H9 (cell line): ENCODE measurements at regions not wholly inside any gene's neighbourhood (a gene's known extent, or its start where the extent isn't known, plus 50 kb on each side); places are given as distances from the start of the nearest gene placed in this dataset.

Experiments used
- DNase-seq: peaks from one replicate; pipeline ENCODE4 v3.0.0-alpha.2; 2017
- H2AFZ ChIP-seq: one replicate; pipeline ENCODE4 v1.6.1; 2013; ENCODE audit warnings: mild to moderate bottlenecking, low read length, control low read depth, moderate library complexity
- H2AK5ac ChIP-seq: 2 replicates; pipeline ENCODE4 v1.6.1; 2013; ENCODE audit warnings: low read length, control low read depth, mixed read lengths; ENCODE audit not compliant: insufficient read length
- H2BK120ac ChIP-seq: one replicate; pipeline ENCODE4 v1.6.1; 2013; ENCODE audit warnings: low read depth, mild to moderate bottlenecking, low read length, control low read depth, inconsistent platforms; ENCODE audit not compliant: poor library complexity, severe bottlenecking
- H2BK12ac ChIP-seq: 2 replicates; pipeline ENCODE4 v1.6.1; 2013; ENCODE audit warnings: low read length, control low read depth, mixed read lengths, low read depth; ENCODE audit not compliant: insufficient read length
- H2BK15ac ChIP-seq: 2 replicates; pipeline ENCODE4 v1.6.1; 2013; ENCODE audit warnings: low read depth, low read length, control low read depth
- H2BK20ac ChIP-seq: one replicate; pipeline ENCODE4 v1.6.1; 2013; ENCODE audit warnings: low read depth, mild to moderate bottlenecking, low read length, control low read depth, inconsistent platforms; ENCODE audit not compliant: poor library complexity, severe bottlenecking
- H2BK5ac ChIP-seq: 2 replicates; pipeline ENCODE4 v1.6.1; 2013; ENCODE audit warnings: low read length, control low read depth, mixed read lengths; ENCODE audit not compliant: insufficient read length
- H3K14ac ChIP-seq: 2 replicates; pipeline ENCODE4 v1.6.1; 2013; ENCODE audit warnings: low read length, control low read depth; ENCODE audit not compliant: insufficient read depth
- H3K18ac ChIP-seq: 2 replicates; pipeline ENCODE4 v1.6.1; 2013; ENCODE audit warnings: low read depth, mild to moderate bottlenecking, mixed read lengths, low read length, control low read depth; ENCODE audit not compliant: insufficient read length
- H3K23ac ChIP-seq: 2 replicates; pipeline ENCODE4 v1.6.1; 2013; ENCODE audit warnings: low read length, control low read depth, mixed read lengths, low read depth; ENCODE audit not compliant: insufficient read length
- H3K23me2 ChIP-seq: 2 replicates; pipeline ENCODE4 v1.6.1; 2013; ENCODE audit warnings: low read depth, mild to moderate bottlenecking, mixed read lengths, low read length, control low read depth; ENCODE audit not compliant: insufficient read length, poor library complexity, severe bottlenecking
- H3K27ac ChIP-seq: 2 replicates; pipeline ENCODE4 v1.5.1; 2013; ENCODE audit warnings: low read length, control low read depth, mixed read lengths, low read depth; ENCODE audit not compliant: insufficient read length
- H3K27me3 ChIP-seq: 2 replicates; pipeline ENCODE4 v1.6.1; 2013; ENCODE audit warnings: low read length, control low read depth, inconsistent platforms; ENCODE audit not compliant: insufficient read depth
- H3K4ac ChIP-seq: 2 replicates; pipeline ENCODE4 v1.6.1; 2013; ENCODE audit warnings: low read depth, mild to moderate bottlenecking, control low read depth, inconsistent platforms, low read length, moderate library complexity
- H3K4me1 ChIP-seq: 2 replicates; pipeline ENCODE4 v1.6.1; 2013; ENCODE audit warnings: low read length, control low read depth, inconsistent platforms; ENCODE audit not compliant: insufficient read depth
- H3K4me2 ChIP-seq: 2 replicates; pipeline ENCODE4 v1.6.1; 2013; ENCODE audit warnings: low read length, control low read depth, mixed read lengths; ENCODE audit not compliant: insufficient read length, insufficient read depth
- H3K56ac ChIP-seq: 2 replicates; pipeline ENCODE4 v1.6.1; 2013; ENCODE audit warnings: low read depth, mild to moderate bottlenecking, mixed read lengths, low read length, control low read depth; ENCODE audit not compliant: insufficient read length
- H3K79me1 ChIP-seq: 2 replicates; pipeline ENCODE4 v1.6.1; 2013; ENCODE audit warnings: low read depth, mild to moderate bottlenecking, moderate library complexity, low read length, control low read depth, inconsistent platforms; ENCODE audit not compliant: insufficient read depth, poor library complexity, severe bottlenecking
- H3K79me2 ChIP-seq: 2 replicates; pipeline ENCODE4 v1.6.1; 2013; ENCODE audit warnings: low read length, control low read depth, inconsistent platforms; ENCODE audit not compliant: insufficient read depth
- H3K9ac ChIP-seq: 2 replicates; pipeline ENCODE4 v1.6.1; 2013; ENCODE audit warnings: low read length, control low read depth, mixed read lengths; ENCODE audit not compliant: insufficient read length; ENCODE audit errors: extremely low read depth
- H3K9me3 ChIP-seq: one replicate; pipeline ENCODE4 v1.6.1; 2013; ENCODE audit warnings: low read depth, low read length, inconsistent platforms; ENCODE audit not compliant: control insufficient read depth
- H3T11ph ChIP-seq: one replicate; pipeline ENCODE4 v1.6.1; 2013; ENCODE audit warnings: mild to moderate bottlenecking, low read length, control low read depth, inconsistent platforms
- H4K20me1 ChIP-seq: one replicate; pipeline ENCODE4 v1.6.1; 2013; ENCODE audit not compliant: control insufficient read depth, insufficient read length, insufficient read depth
- H4K5ac ChIP-seq: 2 replicates; pipeline ENCODE4 v1.6.1; 2013; ENCODE audit warnings: low read depth, mild to moderate bottlenecking, mixed read lengths, low read length, control low read depth; ENCODE audit not compliant: insufficient read length
- H4K8ac ChIP-seq: replicated peaks from 2 replicates; pipeline ENCODE4 v1.6.1; 2013; ENCODE audit warnings: low read length, control low read depth, mixed read lengths, low read depth; ENCODE audit not compliant: insufficient read length
- H4K91ac ChIP-seq: 2 replicates; pipeline ENCODE4 v1.6.1; 2013; ENCODE audit warnings: low read depth, mild to moderate bottlenecking, moderate library complexity, mixed read lengths, low read length, control low read depth; ENCODE audit not compliant: insufficient read length
- H3K27ac Mint-ChIP-seq, 3 experiments: 2 replicates in 2 of 3; 3 replicates in 1 of 3; pipeline ENCODE4 v1.8.0; 2020 to 2021; ENCODE audit warnings: mixed read lengths in 3 of 3, mild to moderate bottlenecking in 1 of 3, moderate library complexity in 1 of 3
- H3K27me3 Mint-ChIP-seq: 2 replicates; pipeline ENCODE4 v1.8.0; 2021; ENCODE audit warnings: low read depth, mild to moderate bottlenecking, moderate library complexity, mixed read lengths
- H3K36me3 Mint-ChIP-seq, 3 experiments: 2 replicates in 2 of 3; 3 replicates in 1 of 3; pipeline ENCODE4 v1.8.0; 2020 to 2021; ENCODE audit warnings: low read depth in 3 of 3, mixed read lengths in 3 of 3; ENCODE audit not compliant: insufficient read depth in 1 of 3
- H3K4me1 Mint-ChIP-seq, 2 experiments: 2 replicates each; pipeline ENCODE4 v1.8.0; 2020; ENCODE audit warnings: mixed read lengths in 2 of 2
- H3K4me3 Mint-ChIP-seq, 2 experiments: 2 replicates in 1 of 2; 3 replicates in 1 of 2; pipeline ENCODE4 v1.8.0; 2020 to 2021; ENCODE audit warnings: mild to moderate bottlenecking in 2 of 2, mixed read lengths in 2 of 2, moderate library complexity in 1 of 2
- H3K9me3 Mint-ChIP-seq, 2 experiments: 2 replicates in 1 of 2; 3 replicates in 1 of 2; pipeline ENCODE4 v1.8.0; 2020; ENCODE audit warnings: mild to moderate bottlenecking in 2 of 2, mixed read lengths in 2 of 2, moderate library complexity in 1 of 2
- WGBS: extraction: QIAGEN DNeasy Blood & Tissue Kit; methylation state at CpG from one replicate; pipeline ENCODE4 v1.1.7; 2013; ENCODE audit warnings: missing lambda C conversion rate, low lambda C conversion rate, mixed read lengths; ENCODE audit not compliant: insufficient read length; ENCODE audit errors: extremely low coverage; 5-methylcytosine and 5-hydroxymethylcytosine counted together
- TF ChIP-seq, protein P1 (sequence below): fragments of 200-600 bp; sonication (generic); conservative IDR thresholded peaks from 3 replicates; pipeline ENCODE4 v1.8.0; 2021; ENCODE audit warnings: antibody characterized with exemption, mild to moderate bottlenecking

DNA sequence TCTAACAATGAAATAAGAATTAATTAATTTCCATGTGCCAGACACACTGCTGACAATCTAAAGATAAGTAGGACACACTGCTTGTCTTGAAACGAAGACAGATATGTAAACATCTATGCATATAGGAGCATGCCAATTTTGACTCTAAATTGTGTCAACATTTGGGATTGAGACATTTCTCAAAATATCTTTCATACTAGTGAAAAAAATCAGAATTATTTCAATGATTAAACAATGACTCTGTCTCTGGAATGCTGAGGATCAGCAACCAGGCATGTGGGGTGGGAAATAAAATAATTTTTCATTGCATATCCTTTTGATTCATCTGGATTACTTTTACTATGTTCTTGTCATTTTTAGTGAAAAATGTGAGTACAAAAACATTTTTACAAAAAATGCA is 262.6 kb upstream of the SYT4 start:
- no peaks in the 10 kb centered on the region; a peak in 1 of 7 replicates for H3K36me3 Mint-ChIP-seq

More for the DNA sequence above, 262.6 kb upstream of the SYT4 start:
- Histone ChIP-seq H3K14ac (no peak overlapping the region), H3K27ac (no peak overlapping the region), H2BK5ac (no peak overlapping the region), H2BK120ac (no peak overlapping the region), H3K4me1 (no peaks in the 10 kb centered on the region), H3K4ac (no peak overlapping the region), H4K5ac (no peak overlapping the region), H2BK20ac (no peak overlapping the region), H4K8ac (no peak overlapping the region), H3K23ac (no peak overlapping the region), H3K4me2 (no peak overlapping the region), H2BK12ac (no peak overlapping the region), H3K79me1 (no peaks in the 10 kb centered on the region), H3T11ph (no peak overlapping the region), H3K79me2 (no peaks in the 10 kb centered on the region), H4K91ac (no peak overlapping the region), H3K23me2 (no peaks in the 10 kb centered on the region), H4K20me1 (no peaks in the 10 kb centered on the region), H3K18ac (no peak overlapping the region), H2AK5ac (no peak overlapping the region), H3K27me3 (no peaks in the 10 kb centered on the region), H2AFZ (no peak overlapping the region), H3K9me3 (no peaks in the 10 kb centered on the region), H2BK15ac (no peak overlapping the region), H3K9ac (no peak overlapping the region), H3K56ac (no peak overlapping the region)
- no peaks in the 10 kb centered on the region for H3K27me3 Mint-ChIP-seq
- no peaks in the 10 kb centered on the region; a peak in 1 of 5 replicates for H3K9me3 Mint-ChIP-seq
- TF ChIP-seq, protein P1, sequence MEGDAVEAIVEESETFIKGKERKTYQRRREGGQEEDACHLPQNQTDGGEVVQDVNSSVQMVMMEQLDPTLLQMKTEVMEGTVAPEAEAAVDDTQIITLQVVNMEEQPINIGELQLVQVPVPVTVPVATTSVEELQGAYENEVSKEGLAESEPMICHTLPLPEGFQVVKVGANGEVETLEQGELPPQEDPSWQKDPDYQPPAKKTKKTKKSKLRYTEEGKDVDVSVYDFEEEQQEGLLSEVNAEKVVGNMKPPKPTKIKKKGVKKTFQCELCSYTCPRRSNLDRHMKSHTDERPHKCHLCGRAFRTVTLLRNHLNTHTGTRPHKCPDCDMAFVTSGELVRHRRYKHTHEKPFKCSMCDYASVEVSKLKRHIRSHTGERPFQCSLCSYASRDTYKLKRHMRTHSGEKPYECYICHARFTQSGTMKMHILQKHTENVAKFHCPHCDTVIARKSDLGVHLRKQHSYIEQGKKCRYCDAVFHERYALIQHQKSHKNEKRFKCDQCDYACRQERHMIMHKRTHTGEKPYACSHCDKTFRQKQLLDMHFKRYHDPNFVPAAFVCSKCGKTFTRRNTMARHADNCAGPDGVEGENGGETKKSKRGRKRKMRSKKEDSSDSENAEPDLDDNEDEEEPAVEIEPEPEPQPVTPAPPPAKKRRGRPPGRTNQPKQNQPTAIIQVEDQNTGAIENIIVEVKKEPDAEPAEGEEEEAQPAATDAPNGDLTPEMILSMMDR: no peak
- H3K4me1 Mint-ChIP-seq: no peaks in the 10 kb centered on the region
- no CpG with 5 or more reads among the region's 1 CpG for WGBS
- no peak overlapping the region for H3K27ac Mint-ChIP-seq
- H3K4me3 Mint-ChIP-seq: no peak overlapping the region
- DNase-seq: no peak
